B cell (primary cell): ENCODE measurements at regions not wholly inside any gene's neighbourhood (a gene's known extent, or its start where the extent isn't known, plus 50 kb on each side); places are given as distances from the start of the nearest gene placed in this dataset.

Experiments used
- EZH2 ChIP-seq: IDR thresholded peaks from 2 replicates; pipeline ENCODE4 v1.6.1; 2012; ENCODE audit warnings: borderline replicate concordance, low read depth, mild to moderate bottlenecking, moderate library complexity, low read length; ENCODE audit not compliant: insufficient read depth, poor library complexity, severe bottlenecking
- TF ChIP-seq, protein P1 (sequence below): fragments of 200-600 bp; IDR thresholded peaks from one replicate; pipeline ENCODE4 v1.8.0; 2022; ENCODE audit warnings: antibody characterized with exemption, mild to moderate bottlenecking

GRCh38 chr17:49915670-49916069 is 53.3 kb upstream of the DLX4 start:
- TF ChIP-seq, protein P1, sequence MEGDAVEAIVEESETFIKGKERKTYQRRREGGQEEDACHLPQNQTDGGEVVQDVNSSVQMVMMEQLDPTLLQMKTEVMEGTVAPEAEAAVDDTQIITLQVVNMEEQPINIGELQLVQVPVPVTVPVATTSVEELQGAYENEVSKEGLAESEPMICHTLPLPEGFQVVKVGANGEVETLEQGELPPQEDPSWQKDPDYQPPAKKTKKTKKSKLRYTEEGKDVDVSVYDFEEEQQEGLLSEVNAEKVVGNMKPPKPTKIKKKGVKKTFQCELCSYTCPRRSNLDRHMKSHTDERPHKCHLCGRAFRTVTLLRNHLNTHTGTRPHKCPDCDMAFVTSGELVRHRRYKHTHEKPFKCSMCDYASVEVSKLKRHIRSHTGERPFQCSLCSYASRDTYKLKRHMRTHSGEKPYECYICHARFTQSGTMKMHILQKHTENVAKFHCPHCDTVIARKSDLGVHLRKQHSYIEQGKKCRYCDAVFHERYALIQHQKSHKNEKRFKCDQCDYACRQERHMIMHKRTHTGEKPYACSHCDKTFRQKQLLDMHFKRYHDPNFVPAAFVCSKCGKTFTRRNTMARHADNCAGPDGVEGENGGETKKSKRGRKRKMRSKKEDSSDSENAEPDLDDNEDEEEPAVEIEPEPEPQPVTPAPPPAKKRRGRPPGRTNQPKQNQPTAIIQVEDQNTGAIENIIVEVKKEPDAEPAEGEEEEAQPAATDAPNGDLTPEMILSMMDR: no peak
- no peak for TF ChIP-seq EZH2
